AG09319 (cell line): ENCODE measurements at regions not wholly inside any gene's neighbourhood (a gene's known extent, or its start where the extent isn't known, plus 50 kb on each side); places are given as distances from the start of the nearest gene placed in this dataset.
"Not testable (repeated sequence)": the region's sequence is repeated elsewhere in the genome, so short reads cannot be mapped to it uniquely, and the experiment has no call there.

Experiments
- DNase-seq: peaks from one replicate; pipeline ENCODE4 v3.0.0-alpha.2; 2010; ENCODE audit warnings: low read depth; ENCODE audit errors: extremely low read depth
- TF ChIP-seq, protein P1 (sequence below): IDR thresholded peaks from 2 replicates; pipeline ENCODE4 v1.5.1; 2011; ENCODE audit warnings: low read depth, mild to moderate bottlenecking, inconsistent platforms, low read length, moderate library complexity

- TF ChIP-seq, protein P1, sequence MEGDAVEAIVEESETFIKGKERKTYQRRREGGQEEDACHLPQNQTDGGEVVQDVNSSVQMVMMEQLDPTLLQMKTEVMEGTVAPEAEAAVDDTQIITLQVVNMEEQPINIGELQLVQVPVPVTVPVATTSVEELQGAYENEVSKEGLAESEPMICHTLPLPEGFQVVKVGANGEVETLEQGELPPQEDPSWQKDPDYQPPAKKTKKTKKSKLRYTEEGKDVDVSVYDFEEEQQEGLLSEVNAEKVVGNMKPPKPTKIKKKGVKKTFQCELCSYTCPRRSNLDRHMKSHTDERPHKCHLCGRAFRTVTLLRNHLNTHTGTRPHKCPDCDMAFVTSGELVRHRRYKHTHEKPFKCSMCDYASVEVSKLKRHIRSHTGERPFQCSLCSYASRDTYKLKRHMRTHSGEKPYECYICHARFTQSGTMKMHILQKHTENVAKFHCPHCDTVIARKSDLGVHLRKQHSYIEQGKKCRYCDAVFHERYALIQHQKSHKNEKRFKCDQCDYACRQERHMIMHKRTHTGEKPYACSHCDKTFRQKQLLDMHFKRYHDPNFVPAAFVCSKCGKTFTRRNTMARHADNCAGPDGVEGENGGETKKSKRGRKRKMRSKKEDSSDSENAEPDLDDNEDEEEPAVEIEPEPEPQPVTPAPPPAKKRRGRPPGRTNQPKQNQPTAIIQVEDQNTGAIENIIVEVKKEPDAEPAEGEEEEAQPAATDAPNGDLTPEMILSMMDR, result no peak
- DNase-seq, result no peak
Measured at GRCh38 chr14:25828562-25828961, 769.3 kb downstream of the NOVA1 start.

- TF ChIP-seq, protein P1, result no peak
- DNase-seq, result no peak
Measured at GRCh38 chr14:25826105-25826504, 771.7 kb downstream of the NOVA1 start.

- DNase-seq, result no peak
- TF ChIP-seq, protein P1, result no peak
Measured at GRCh38 chr14:25820368-25820767, 770.4 kb upstream of the STXBP6 start.

- DNase-seq, result not testable (repeated sequence)
Measured at GRCh38 chr14:25814622-25815021, 764.7 kb upstream of the STXBP6 start.

DNA sequence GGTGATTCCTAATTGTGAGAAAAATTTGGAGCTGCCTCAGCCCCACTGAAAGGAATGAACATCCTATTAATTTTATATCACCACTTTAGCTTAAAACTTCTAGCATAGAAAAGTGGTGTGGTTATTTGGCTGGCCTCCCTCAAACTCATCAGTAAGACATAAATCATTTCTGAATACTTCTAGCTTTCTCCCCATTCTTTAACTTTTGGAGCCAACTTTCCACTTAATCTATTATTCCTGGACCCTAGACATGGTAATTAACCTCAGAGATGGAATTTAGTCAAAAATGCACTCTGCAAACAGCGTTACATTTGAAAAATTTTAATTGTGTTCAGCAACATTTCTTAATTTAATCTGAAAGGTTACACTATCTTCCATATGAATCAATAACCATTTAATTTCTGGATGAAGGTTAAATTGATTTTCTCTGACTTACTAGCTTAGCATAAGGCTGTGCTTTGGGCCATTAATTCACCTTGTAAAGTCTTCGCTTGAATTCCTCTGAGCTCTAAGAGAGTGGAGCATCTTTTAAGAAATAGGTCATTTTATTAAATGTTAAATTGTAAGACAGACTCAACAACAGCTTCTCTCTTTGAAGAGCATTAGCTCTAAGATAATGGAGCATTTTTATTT lies 753.6 kb upstream of the STXBP6 start:
- TF ChIP-seq, protein P1, result no peak
- DNase-seq, result no peak

GRCh38 chr14:25800841-25801240 lies 750.9 kb upstream of the STXBP6 start:
- TF ChIP-seq, protein P1, result no peak

DNA sequence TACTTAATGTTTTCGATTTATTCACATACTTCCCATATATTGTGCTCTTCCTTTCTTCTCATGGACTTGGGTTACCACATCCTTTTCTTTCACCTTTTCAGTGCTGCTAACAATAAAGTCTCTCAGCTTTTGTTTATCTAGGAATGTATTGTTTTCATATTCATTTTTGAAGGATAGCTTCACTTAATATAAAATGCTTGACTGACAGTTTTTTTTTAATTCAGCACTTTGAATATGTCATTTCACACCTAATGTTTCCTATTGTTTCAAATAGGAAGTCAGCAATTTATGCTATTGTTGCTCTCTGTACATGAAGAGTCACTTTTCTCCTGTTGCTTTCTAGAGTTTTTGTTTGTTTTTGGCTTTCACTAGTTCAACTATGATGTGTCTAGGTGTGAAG lies 738.3 kb upstream of the STXBP6 start:
- no peak for DNase-seq
- TF ChIP-seq, protein P1, result no peak

More at GRCh38 chr14:25800841-25801240, 750.9 kb upstream of the STXBP6 start:
- no peak for DNase-seq

DNA sequence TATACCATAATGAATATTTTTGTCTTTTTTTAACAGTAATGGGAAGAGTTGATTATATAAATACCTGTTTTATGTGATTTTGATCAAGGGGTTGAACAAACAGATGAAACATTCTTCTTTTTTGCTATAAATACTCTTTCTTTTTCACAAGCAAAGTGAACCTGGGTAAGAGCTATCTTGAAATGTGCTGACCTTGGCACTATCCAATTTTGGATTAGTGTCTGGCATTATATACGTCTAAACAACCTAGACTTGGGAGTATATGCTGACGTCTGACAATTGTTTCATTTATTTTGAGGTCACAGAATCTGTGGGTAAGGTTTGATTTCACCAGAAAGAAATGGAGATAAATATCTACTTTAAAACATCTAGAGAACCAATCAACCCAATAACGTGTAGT lies 716.0 kb upstream of the STXBP6 start:
- TF ChIP-seq, protein P1, result no peak
- DNase-seq, result no peak
